Astrocyte (in vitro differentiated cells and primary cell): ENCODE measurements at regions not wholly inside any gene's neighbourhood (a gene's known extent, or its start where the extent isn't known, plus 50 kb on each side); places are given as distances from the start of the nearest gene placed in this dataset.

ENCODE experiments used
- CTCF ChIP-seq: IDR thresholded peaks from 2 replicates; pipeline ENCODE4 v1.5.1; 2011; ENCODE audit warnings: low read depth, mild to moderate bottlenecking, inconsistent platforms, low read length, moderate library complexity; ENCODE audit not compliant: insufficient read depth
- EZH2 ChIP-seq: IDR thresholded peaks from 2 replicates; pipeline ENCODE4 v1.6.1; 2012; ENCODE audit warnings: mild to moderate bottlenecking, low read length, inconsistent platforms; ENCODE audit not compliant: insufficient read depth

- no peak for TF ChIP-seq CTCF
- no peak for TF ChIP-seq EZH2
Observed at GRCh38 chr12:105847068-105847467, 291.7 kb downstream of the NUAK1 start.
